HG03575 (cell line): ENCODE measurements at regions not wholly inside any gene's neighbourhood (a gene's known extent, or its start where the extent isn't known, plus 50 kb on each side); places are given as distances from the start of the nearest gene placed in this dataset.
"Not testable (repeated sequence)": the region's sequence is repeated elsewhere in the genome, so short reads cannot be mapped to it uniquely, and the experiment has no call there.

ENCODE experiments used
- ATAC-seq: cut with Tn5 transposase; IDR thresholded peaks from one replicate; pipeline ENCODE4 v1.9.1; 2021; ENCODE audit not compliant: unreplicated experiment, insufficient number of reproducible peaks, low FRiP score; ENCODE audit errors: extremely low read depth

- no peak for ATAC-seq
Measured at GRCh38 chr5:128854931-128855330, 110.4 kb upstream of the SLC27A6 start.

DNA sequence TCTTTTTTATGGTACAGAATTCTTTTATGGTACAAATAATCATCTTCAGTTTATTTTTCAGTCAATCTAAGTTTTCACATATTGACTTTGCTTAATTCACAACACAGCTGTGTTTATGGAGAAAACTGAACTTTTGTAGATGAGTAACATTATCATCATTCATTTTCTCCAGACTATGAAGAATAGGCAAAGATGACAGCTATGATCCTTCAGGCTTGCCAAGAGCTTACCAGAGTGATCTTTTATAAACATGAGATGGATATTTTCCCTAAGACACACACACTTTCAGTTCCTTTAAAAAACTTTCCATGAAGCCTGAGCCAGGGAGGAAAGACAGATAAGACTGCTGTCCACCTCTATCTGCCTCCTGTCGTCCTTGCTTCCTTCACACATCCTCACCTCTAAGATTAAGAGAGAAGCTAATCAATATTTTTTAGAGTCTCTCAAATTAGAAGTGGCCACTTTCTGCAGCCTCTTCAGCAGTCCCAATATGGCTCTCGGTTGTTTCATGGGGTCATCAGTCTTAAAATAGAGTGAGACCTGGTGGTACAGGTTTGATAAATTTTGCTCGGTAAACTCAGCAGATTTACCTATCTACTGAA, 108.1 kb upstream of the SLC27A6 start:
- ATAC-seq, result no peak

GRCh38 chr5:128858995-128859394, 106.3 kb upstream of the SLC27A6 start:
- ATAC-seq, result no peak

DNA sequence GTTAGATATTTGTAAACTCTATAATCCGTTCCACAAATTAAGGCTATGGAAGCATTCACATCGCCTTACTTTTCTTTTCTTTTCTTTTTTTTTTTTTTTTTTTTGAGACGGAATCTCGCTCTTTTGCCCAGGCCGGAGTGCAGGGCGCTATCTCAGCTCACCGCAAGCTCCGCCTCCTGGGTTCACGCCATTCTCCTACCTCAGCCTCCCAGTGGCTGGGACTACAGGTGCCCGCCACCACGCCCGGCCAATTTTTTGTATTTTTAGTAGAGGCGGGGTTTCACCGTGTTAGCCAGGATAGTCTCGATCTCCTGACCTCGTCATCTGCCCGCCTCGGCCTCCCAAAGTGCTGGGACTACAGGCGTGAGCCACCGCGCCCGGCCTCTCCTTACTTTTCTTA, 104.1 kb upstream of the SLC27A6 start:
- not testable (repeated sequence) for ATAC-seq

- no peak for ATAC-seq
Measured at GRCh38 chr5:128869970-128870369, 95.3 kb upstream of the SLC27A6 start.

DNA sequence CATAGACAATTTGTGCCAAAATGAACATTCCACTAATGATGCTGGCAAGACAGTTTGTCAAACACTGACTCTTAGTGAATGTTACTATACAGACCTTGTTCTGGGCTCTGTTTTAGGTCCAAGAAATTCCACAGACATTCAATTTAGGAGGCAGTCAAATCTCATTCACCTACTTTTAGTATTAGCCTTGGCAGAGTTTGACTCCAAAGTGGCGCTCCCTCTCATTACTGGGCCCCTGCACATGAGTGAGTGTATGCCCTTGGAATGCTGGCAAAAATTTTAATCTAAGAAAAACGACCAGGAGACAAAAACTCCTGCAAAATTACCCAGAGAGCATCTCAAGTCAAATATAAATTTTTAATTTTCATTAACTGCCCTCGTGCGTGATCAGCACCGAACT, 94.9 kb upstream of the SLC27A6 start:
- ATAC-seq, result no peak

DNA sequence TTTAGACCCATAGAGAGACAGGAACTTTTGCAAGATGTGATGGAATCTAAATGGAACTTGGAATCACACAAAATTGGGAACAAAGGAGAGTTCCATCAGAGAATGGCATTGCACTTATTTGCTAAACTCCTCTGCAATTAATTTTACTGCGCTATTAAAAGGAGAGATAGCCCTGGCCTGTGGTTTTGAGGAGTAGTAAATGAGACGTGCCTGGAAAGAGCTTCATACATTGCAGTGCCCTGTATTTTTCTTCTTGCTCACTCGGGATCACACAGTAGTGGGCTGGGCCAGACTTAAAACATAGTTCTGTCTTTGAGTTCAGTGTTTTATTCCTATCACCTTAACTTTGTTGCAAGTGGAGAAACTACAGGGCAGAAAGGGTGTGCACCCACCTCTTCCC, 94.4 kb upstream of the SLC27A6 start:
- ATAC-seq, result no peak

DNA sequence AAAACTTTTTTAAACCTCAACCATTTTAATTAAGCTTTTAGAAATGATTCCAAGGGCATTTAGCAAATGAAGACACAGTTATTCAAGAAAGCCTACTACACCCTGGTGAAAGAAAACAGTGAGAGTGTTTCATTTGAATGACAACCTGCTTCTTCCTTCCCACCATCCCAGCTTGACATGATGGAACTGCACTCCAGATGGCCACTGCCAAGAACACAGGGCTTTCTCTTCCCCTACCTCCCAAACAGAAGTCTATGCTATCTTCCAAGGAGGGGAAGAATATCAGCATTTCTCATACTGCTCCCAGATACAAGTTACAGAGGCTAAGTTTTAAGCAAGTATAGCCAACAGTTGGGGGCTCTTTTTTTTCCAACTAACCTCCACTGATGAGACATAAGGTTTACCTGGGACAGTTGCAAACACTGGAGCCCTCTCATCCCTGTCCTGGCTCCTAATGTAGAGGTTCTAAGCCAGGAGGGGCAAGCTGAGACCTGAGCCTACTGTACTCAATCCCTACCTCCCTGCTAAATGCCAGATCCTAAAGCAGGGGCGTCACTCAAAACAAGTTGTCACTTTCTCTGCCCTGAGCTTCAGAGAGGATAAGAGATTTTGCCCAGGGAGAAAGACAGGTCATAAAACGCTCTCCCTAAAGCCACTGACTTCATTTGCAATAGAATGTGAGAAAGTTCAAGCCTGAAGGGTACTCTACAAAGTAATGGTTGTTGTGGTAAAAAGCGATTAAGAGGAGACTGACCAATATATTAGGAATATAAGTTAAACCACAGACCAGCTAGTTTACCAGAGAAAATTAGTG, 88.5 kb upstream of the SLC27A6 start:
- ATAC-seq, result no peak

DNA sequence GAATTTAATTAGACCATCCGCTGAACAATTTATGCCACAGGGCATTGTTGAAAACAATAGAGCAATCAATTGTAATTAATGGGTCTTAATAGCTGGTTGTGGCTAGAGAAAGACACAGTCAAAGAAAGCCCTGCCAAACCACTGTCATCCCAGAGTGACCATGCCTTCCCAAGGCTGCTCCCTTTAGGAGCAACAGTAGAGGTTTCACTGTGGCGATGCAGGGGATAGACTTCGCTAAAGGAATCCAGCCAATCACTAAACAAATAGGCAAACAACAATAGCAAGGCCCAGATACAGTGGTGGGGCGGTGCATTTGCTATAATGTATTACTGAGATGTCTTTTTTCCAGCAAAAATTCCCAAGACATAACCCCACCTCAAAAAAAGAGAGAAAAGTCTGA, 87.8 kb upstream of the SLC27A6 start:
- no peak for ATAC-seq

DNA sequence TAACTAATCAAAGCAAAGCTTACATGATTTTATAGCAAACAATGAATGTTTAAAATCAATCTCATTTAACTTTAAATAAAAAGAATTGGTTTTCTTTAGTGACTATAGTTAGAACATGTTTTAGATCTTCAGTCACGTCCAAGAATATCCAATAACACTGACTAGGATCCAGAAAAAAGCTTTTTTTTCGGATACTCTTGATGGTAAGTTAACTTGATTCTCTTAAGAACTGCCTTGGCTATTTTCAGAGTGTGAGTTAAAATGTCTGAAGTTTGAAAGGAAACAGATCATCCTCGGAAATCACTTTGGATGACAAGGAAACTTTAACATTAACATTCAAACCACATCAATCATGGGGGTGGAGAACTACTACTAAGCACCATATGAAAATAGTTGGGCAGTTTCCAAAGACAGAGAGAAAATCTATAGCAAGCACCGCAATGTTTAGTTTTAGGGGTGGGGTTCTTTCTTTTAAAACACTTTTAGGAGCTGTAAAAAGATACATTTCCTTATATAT, 83.7 kb upstream of the SLC27A6 start:
- ATAC-seq, result no peak

DNA sequence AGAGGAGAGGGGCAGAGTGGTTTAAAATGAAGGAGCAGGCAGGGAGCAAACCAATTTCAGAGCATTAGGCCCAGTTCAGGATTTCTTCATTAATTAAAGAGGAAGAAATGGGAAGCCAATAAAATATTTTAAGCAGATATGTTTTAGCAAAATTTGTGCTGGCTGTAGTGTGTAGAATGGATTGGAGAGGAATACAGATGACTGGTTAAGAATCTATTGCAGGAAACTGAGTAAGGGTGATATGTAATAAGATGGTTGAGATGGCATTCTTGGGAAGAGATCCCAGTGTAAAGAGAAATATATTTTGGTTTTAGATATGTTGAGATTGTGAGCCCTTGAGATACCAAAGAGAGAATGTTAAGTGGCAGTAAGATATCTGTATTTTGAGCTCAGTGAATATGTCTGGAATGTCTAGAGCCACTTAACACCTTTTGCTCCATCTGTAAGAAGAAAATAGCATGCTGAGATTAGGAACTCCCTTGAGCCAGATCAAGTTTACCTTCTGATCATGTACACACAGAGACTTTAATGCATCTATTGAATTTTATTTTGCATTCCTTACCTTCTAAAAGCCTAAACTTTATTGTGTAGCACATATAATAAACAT, 79.5 kb upstream of the SLC27A6 start:
- ATAC-seq, result no peak

- no peak for ATAC-seq
Measured at GRCh38 chr5:128895122-128895521, 70.2 kb upstream of the SLC27A6 start.

GRCh38 chr5:128896675-128897074, 68.6 kb upstream of the SLC27A6 start:
- no peak for ATAC-seq

- ATAC-seq, result no peak
Measured at GRCh38 chr5:128903550-128903949, 61.7 kb upstream of the SLC27A6 start.

GRCh38 chr5:128904805-128905567, 60.3 kb upstream of the SLC27A6 start:
- ATAC-seq, result no peak

DNA sequence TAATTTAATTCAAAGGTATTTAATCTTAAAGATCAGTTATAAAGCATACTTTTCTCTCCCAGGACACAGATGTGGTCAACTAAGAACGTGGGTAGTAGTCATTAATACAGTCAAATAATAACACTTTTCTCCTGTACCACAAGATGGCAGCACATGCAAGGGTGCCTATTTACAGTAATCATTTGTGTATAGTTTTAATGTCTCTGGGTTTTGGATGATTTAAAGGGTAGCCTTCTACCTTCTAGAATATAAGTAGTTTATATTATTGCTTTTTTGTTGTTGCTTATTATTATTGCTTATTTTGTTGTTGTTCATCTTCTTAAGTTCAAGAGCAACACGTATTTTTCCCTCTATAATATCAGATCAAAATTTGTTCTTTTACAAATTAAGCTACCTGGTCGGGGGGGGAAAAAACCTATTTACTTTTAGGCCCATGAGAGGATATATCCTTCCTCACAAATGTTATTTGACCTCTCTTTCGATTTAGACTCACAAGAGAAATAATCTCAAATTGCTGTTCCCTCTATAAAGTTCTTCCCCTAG, 59.6 kb upstream of the SLC27A6 start:
- peak; percentile 88 for ATAC-seq

GRCh38 chr5:128913551-128913950, 51.7 kb upstream of the SLC27A6 start:
- peak; percentile 73 for ATAC-seq
